Fibroblast of villous mesenchyme (primary cell): ENCODE measurements at regions not wholly inside any gene's neighbourhood (a gene's known extent, or its start where the extent isn't known, plus 50 kb on each side); places are given as distances from the start of the nearest gene placed in this dataset.
"Not testable (repeated sequence)": the region's sequence is repeated elsewhere in the genome, so short reads cannot be mapped to it uniquely, and the experiment has no call there.

Experiments
- DNase-seq: peaks from one replicate; pipeline ENCODE4 v3.0.0-alpha.2; 2010; ENCODE audit warnings: low read depth
- H3K4me3 ChIP-seq: 2 replicates; pipeline ENCODE4 v1.5.1; 2011; ENCODE audit warnings: low read depth, mild to moderate bottlenecking, low read length
- TF ChIP-seq, protein P1 (sequence below): IDR thresholded peaks from 2 replicates; pipeline ENCODE4 v1.5.1; 2012; ENCODE audit warnings: low read depth, mild to moderate bottlenecking, low read length; ENCODE audit not compliant: insufficient read depth

DNA sequence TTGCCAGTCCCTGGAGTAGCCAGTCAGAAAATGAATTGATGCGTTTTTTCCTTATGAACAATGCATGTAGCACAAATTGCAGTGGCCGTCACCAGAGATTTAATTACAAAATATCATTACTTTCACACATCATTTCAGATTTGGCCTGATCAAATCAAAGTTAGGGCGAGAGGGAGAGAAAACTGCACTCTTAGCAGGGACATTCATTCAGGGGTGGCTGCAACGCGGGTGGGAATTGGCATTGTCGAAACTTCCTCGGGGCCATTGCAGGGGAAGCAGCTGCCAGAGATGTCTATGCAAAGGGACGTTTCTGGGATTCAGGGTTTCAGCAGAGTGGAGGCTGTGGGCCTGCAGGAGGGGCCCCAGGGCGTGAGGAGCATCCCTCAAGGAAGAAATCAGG, 76.5 kb upstream of the TOP1 start:
- TF ChIP-seq, protein P1, sequence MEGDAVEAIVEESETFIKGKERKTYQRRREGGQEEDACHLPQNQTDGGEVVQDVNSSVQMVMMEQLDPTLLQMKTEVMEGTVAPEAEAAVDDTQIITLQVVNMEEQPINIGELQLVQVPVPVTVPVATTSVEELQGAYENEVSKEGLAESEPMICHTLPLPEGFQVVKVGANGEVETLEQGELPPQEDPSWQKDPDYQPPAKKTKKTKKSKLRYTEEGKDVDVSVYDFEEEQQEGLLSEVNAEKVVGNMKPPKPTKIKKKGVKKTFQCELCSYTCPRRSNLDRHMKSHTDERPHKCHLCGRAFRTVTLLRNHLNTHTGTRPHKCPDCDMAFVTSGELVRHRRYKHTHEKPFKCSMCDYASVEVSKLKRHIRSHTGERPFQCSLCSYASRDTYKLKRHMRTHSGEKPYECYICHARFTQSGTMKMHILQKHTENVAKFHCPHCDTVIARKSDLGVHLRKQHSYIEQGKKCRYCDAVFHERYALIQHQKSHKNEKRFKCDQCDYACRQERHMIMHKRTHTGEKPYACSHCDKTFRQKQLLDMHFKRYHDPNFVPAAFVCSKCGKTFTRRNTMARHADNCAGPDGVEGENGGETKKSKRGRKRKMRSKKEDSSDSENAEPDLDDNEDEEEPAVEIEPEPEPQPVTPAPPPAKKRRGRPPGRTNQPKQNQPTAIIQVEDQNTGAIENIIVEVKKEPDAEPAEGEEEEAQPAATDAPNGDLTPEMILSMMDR, result no peak
- no peak overlapping the region for H3K4me3 ChIP-seq
- DNase-seq, result no peak

DNA sequence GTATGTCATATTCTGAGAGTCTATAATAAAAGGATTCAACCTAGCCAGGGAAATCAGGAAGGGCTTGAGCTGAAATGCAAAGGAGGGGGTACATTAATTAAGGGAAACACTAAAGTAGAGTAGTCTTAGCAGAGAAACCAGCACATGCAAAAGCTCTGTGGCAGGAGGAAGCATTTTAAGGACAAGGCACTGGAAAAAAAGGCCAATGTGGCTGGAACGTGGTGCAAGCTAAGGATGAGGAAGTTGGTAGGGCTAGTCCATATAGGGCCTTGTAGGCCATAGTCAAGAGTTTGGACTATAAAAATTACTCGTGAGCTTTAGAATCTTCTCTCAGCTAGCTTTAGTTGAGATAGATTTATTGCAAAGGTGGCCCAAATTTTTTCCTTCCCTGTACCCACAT, 75.2 kb upstream of the TOP1 start:
- no peak for DNase-seq
- no peak overlapping the region for H3K4me3 ChIP-seq
- TF ChIP-seq, protein P1, result no peak

DNA sequence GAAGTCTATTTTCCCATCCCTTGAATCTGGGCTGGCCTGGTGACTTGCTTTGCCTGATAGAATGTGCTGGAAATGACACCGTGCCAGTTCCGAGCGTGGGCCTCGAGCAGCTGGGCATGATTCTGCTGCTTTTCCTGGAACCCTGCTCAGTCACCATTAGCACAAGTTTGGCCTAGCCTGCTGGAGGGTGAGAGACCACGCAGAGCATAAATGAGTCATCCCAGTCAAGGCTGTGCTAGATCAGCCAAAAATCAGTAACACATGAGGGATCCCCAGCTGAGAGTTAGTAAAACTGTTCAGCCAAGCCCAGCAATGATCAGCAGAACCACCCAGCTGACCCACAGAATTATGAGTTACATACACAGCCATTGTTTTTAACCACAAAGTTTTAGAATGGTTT, 74.8 kb upstream of the TOP1 start:
- TF ChIP-seq, protein P1, result no peak
- DNase-seq, result no peak
- H3K4me3 ChIP-seq, result no peak overlapping the region

DNA sequence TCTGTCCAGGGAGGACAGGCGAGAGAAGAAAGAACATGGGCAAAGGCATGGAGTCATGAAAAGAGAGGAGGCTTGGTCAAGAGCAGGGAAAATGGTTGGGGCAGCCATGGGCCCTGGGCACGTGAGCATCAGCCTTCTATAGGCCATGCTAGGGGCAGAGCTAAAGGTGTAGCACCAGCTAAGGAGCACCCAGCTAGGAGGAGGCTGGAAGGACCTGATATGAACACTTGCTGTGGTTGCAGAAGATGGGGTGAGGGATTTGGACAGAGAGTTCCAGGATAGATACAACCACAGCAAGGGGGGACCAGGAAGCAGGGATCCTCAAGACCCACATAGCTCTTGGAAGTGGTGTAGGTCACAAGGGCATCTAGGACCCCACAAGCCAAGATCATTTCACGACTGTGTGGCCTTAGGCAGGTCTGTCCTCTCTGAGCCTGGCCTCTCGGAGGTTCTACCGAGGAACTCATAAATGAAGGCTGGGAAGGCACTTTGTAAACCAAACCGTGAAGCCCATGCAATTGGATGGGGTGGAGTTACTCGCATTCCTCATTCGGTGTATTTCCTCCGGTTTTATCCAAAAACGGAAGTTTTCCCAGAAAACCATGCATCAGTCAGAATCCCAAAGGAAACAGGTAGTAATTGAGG, 74.0 kb upstream of the TOP1 start:
- TF ChIP-seq, protein P1, result no peak

DNA sequence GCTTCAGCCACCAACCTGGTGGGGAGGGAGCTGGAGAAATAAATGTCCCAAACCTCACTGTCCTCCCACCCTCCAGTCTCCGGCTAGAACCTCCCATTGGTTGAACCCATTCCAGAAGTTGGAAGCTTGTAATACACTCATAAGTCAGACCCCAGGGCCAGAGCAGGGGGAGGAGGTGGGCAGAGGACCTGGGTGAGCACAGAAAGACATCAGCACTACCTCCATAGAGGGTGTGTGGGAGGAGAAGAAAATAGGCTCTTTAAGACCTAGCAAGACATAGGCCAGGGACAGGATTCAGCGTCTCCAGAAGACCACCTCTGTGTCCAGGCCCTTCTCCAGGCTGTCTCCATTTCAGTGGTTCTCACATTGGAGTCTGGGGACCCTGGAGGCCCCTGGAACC, 73.3 kb upstream of the TOP1 start:
- no peak overlapping the region for H3K4me3 ChIP-seq
- TF ChIP-seq, protein P1, result no peak
- no peak for DNase-seq

More for the DNA sequence above, 74.0 kb upstream of the TOP1 start:
- no peak for DNase-seq
- H3K4me3 ChIP-seq, result no peak overlapping the region

DNA sequence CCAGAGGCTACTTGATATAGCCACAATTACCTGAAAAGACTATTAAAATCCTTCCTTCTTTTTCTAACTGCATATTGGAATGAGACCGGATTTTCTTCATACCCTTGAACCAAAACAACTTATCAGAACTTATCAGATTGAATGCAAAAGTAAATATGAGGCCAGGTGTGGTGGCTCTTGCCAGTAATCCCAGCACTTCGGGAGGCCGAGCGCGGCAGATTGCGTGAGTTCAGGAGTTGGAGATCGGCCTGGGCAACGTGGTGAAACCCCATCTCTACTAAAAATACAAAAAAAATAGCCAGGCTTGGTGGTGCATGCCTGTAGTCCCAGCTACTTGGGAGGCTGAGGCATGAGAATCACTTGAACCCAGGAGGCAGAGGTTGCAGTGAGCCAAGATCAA, 72.8 kb upstream of the TOP1 start:
- not testable (repeated sequence) for DNase-seq

DNA sequence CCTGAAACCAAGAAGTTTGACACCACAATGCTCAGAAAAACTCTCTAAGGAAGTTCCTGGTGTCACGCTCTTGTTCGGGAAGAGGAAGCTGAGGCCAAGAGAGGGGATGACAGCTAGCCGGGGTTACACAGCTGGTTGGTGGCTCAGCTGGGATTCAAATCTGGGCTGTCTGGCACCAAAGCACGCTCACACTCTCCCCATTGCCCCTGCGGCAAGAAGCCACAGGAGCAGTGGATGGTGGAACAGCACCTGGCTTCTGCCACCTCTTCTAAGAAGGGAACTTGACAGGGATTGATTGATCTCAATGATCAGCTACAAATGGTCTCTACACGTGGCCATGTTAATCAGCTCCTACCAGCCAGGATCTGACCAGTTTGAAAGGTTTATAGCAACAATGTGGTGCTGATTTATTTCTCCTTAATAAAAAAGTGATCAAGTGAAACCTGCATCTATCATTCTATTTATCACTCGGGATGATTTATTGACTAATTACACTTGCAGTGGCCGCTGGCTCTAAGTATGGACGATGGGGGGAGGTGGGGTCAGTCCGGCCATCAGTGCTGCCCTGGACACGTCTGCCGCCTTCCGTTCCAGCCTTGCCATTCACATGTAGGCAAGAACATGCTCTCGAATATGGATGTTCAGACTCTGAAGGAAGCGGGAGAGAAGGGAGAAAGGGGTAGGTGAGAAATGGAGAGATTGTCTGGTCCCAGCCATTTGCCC, 71.9 kb upstream of the TOP1 start:
- TF ChIP-seq, protein P1, result no peak
- no peak overlapping the region for H3K4me3 ChIP-seq
- no peak for DNase-seq

More for the DNA sequence above, 72.8 kb upstream of the TOP1 start:
- H3K4me3 ChIP-seq, result not testable (repeated sequence)
